Epithelial cell of esophagus (primary cell): ENCODE measurements at regions not wholly inside any gene's neighbourhood (a gene's known extent, or its start where the extent isn't known, plus 50 kb on each side); places are given as distances from the start of the nearest gene placed in this dataset.

ENCODE experiments used
- DNase-seq: peaks from one replicate; pipeline ENCODE4 v3.0.0; 2010; ENCODE audit warnings: low read depth
- H3K4me3 ChIP-seq: 2 replicates; pipeline ENCODE4 v1.5.1; 2011; ENCODE audit warnings: mild to moderate bottlenecking, low read length, control low read depth
- TF ChIP-seq, protein P1 (sequence below): IDR thresholded peaks from 2 replicates; pipeline ENCODE4 v1.5.1; 2011; ENCODE audit warnings: low read depth, mild to moderate bottlenecking, low read length, control low read depth, inconsistent platforms; ENCODE audit not compliant: insufficient read depth; ENCODE audit errors: missing control alignments

DNA sequence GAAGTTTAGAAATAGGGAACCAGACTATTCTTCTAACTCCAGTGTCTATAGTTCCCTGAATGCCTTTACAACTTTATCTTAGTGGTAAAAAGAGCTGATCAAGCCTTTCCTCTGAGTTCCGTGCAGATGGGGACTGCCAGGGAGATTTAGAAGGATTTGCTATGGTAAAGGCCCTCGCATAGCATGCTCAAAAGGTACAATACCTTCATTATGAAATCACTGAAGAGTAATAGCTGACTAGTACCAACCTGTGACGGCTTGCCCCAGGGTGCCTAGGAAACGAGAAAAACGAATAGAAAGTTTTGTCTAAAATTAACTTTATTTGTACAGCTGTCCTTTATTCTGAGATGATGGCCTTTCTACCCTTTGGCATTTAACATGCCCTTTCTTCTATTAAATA lies 150.1 kb upstream of the ARHGAP42 start:
- TF ChIP-seq, protein P1, sequence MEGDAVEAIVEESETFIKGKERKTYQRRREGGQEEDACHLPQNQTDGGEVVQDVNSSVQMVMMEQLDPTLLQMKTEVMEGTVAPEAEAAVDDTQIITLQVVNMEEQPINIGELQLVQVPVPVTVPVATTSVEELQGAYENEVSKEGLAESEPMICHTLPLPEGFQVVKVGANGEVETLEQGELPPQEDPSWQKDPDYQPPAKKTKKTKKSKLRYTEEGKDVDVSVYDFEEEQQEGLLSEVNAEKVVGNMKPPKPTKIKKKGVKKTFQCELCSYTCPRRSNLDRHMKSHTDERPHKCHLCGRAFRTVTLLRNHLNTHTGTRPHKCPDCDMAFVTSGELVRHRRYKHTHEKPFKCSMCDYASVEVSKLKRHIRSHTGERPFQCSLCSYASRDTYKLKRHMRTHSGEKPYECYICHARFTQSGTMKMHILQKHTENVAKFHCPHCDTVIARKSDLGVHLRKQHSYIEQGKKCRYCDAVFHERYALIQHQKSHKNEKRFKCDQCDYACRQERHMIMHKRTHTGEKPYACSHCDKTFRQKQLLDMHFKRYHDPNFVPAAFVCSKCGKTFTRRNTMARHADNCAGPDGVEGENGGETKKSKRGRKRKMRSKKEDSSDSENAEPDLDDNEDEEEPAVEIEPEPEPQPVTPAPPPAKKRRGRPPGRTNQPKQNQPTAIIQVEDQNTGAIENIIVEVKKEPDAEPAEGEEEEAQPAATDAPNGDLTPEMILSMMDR, result no peak
- H3K4me3 ChIP-seq, result no peak overlapping the region
- peak; percentile 69 for DNase-seq

- no peak overlapping the region for H3K4me3 ChIP-seq
- DNase-seq, result no peak
- TF ChIP-seq, protein P1, result no peak
These were observed 143.7 kb upstream of the ARHGAP42 start for GRCh38 chr11:100543386-100543785.

DNA sequence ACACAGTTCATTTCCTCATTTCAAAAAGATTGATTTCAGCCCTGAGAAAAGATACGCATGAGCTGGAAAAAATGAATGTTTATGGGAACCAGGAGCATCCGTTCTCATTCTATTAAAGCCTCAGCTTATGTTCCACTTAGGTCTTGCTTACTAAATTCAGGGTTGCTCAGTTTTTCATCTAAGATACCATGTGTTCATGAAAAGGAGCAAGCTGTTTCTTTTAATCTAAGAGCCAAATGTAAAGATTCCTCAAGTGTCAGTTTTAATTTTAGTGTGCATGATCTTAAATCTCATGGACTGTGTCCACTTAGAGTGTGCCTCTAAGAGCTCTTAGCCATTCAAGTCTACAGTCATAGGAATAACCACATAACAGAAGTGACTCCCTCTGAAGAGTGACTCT lies 141.5 kb upstream of the ARHGAP42 start:
- TF ChIP-seq, protein P1, result no peak
- H3K4me3 ChIP-seq, result no peak overlapping the region
- DNase-seq, result no peak

GRCh38 chr11:100545970-100546369 lies 141.1 kb upstream of the ARHGAP42 start:
- DNase-seq, result no peak
- TF ChIP-seq, protein P1, result no peak
- no peak overlapping the region for H3K4me3 ChIP-seq

GRCh38 chr11:100546714-100547113 lies 140.4 kb upstream of the ARHGAP42 start:
- TF ChIP-seq, protein P1, result no peak
- peak; percentile 96 for DNase-seq
- H3K4me3 ChIP-seq, result no peak overlapping the region

GRCh38 chr11:100550298-100550697 lies 136.8 kb upstream of the ARHGAP42 start:
- H3K4me3 ChIP-seq, result no peak overlapping the region
- TF ChIP-seq, protein P1, result no peak

DNA sequence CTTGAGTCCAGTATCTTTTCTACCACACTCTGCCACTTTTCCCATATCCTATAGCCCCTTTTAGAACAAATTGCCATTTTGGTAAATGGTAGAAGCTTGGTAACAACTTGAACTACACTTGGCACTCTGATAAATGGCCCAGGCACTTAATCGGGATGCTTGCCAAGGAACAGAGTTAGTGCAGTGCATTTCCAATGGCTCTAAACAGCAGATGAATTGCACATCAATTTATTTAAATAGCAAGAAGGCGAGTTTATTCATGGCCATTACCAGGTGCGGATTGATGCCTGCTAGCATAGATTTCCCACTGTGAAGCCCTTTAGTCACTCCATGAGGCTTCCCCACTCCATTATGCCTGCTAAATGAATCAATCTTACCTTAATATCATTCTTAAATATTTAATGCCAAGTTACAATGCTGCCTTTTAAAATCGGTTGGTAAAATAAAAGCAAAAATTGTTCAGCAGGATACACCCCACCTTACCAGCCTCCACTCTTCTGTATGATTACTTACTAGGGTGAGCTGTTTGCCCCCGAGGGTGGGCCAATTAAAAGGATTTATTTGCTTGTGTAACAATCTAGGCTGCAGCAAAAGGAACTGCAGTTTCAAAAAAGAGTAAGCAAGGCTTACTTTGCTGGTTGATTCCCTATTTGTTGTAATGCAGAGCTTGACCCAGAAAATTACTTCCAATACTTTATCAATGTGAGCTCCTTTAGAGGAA lies 136.0 kb upstream of the ARHGAP42 start:
- DNase-seq, result no peak
- TF ChIP-seq, protein P1, result no peak
- no peak overlapping the region for H3K4me3 ChIP-seq

More at GRCh38 chr11:100550298-100550697, 136.8 kb upstream of the ARHGAP42 start:
- DNase-seq, result no peak
